NCI-H510A treated with DMSO at 0.1 percent for 48 hours (cell line): ENCODE measurements at regions not wholly inside any gene's neighbourhood (a gene's known extent, or its start where the extent isn't known, plus 50 kb on each side); places are given as distances from the start of the nearest gene placed in this dataset.

ENCODE experiments used
- DNase-seq: peaks from one replicate; lab custom pipeline; 2025; lab: John Stamatoyannopoulos, UW

- DNase-seq = no peak
Measured at GRCh38 chr4:121519236-121519838, 138.5 kb upstream of the QRFPR start.

GRCh38 chr4:121517241-121517640 is 136.4 kb upstream of the QRFPR start:
- no peak for DNase-seq

- no peak for DNase-seq
Measured at GRCh38 chr4:121514443-121514842, 133.6 kb upstream of the QRFPR start.

- DNase-seq = no peak
Measured at GRCh38 chr4:121510341-121510874, 129.6 kb upstream of the QRFPR start.

- no peak for DNase-seq
Measured at GRCh38 chr4:121485190-121485804, 104.5 kb upstream of the QRFPR start.

- no peak for DNase-seq
Measured at GRCh38 chr4:121484633-121485032, 103.8 kb upstream of the QRFPR start.

GRCh38 chr4:121479808-121480207 is 99.0 kb upstream of the QRFPR start:
- DNase-seq = no peak

- no peak for DNase-seq
Measured at GRCh38 chr4:121477480-121477879, 96.7 kb upstream of the QRFPR start.

GRCh38 chr4:121477079-121477478 is 96.3 kb upstream of the QRFPR start:
- no peak for DNase-seq

- DNase-seq = no peak
Measured at GRCh38 chr4:121472937-121473721, 92.3 kb upstream of the QRFPR start.

GRCh38 chr4:121464854-121465253 is 84.0 kb upstream of the QRFPR start:
- no peak for DNase-seq

- peak; percentile 10 for DNase-seq
Measured at GRCh38 chr4:121462660-121463261, 81.9 kb upstream of the QRFPR start.

- DNase-seq = no peak
Measured at GRCh38 chr4:121459026-121459425, 78.2 kb upstream of the QRFPR start.

- DNase-seq = no peak
Measured at GRCh38 chr4:121457278-121457875, 76.6 kb upstream of the QRFPR start.

- no peak for DNase-seq
Measured at GRCh38 chr4:121455285-121455684, 74.5 kb upstream of the QRFPR start.

- no peak for DNase-seq
Measured at GRCh38 chr4:121454251-121454979, 73.6 kb upstream of the QRFPR start.

- DNase-seq = no peak
Measured at GRCh38 chr4:121451310-121451709, 70.5 kb upstream of the QRFPR start.

- no peak for DNase-seq
Measured at GRCh38 chr4:121449416-121449815, 68.6 kb upstream of the QRFPR start.

GRCh38 chr4:121448231-121448630 is 67.4 kb upstream of the QRFPR start:
- no peak for DNase-seq

GRCh38 chr4:121439669-121440068 is 58.9 kb upstream of the QRFPR start:
- no peak for DNase-seq
